Caco-2 (cell line): ENCODE measurements at regions not wholly inside any gene's neighbourhood (a gene's known extent, or its start where the extent isn't known, plus 50 kb on each side); places are given as distances from the start of the nearest gene placed in this dataset.

Source experiments
- BruUV-seq: library from RNA; stranded (reverse); fragments of 400-500 nt; replicated peaks from 2 replicates; lab custom pipeline; 2021; lab: Mats Ljungman, UMichigan
- CTCF ChIA-PET: fragments of 300-600 bp; sonication (Branson Sonifier 250); formaldehyde crosslinking; loops from one replicate; lab custom pipeline; 2022; ENCODE audit warnings: antibody characterized with exemption; lab: Charles Lee
- POLR2A ChIA-PET: fragments of 300-600 bp; sonication (Branson Sonifier 250); formaldehyde crosslinking; loops from one replicate; lab custom pipeline; 2022; ENCODE audit warnings: antibody characterized with exemption; lab: Charles Lee
- DNase-seq, 2 experiments: peaks; one replicate each; pipeline versions ENCODE4 v3.0.0 to v3.0.0-alpha.2; 2020 to 2022
- H3K27me3 ChIP-seq: replicated peaks from 2 replicates; pipeline ENCODE4 v1.6.0; 2011; ENCODE audit warnings: low read length; ENCODE audit not compliant: control insufficient read depth, insufficient read depth
- H3K36me3 ChIP-seq: 2 replicates; pipeline ENCODE4 v1.5.1; 2011; ENCODE audit warnings: low read length; ENCODE audit not compliant: control insufficient read depth, insufficient read depth
- H3K4me1 ChIP-seq: fragments of 250-450 bp; sonication (Bioruptor Pico); 2 replicates; pipeline ENCODE4 v1.5.1; 2020; ENCODE audit warnings: mild to moderate bottlenecking
- H3K4me3 ChIP-seq: 2 replicates; pipeline ENCODE4 v1.5.1; 2011; ENCODE audit warnings: low read depth, mild to moderate bottlenecking, control low read depth, low read length
- H3K9me3 ChIP-seq: fragments of 250-450 bp; sonication (Bioruptor Pico); 2 replicates; pipeline ENCODE4 v1.5.1; 2020; ENCODE audit warnings: mild to moderate bottlenecking, moderate library complexity
- H3K27ac Mint-ChIP-seq: one replicate; pipeline ENCODE4 v1.8.0; 2022; ENCODE audit warnings: mixed read lengths; ENCODE audit not compliant: unreplicated experiment
- H3K27me3 Mint-ChIP-seq: one replicate; pipeline ENCODE4 v1.8.0; 2022; ENCODE audit warnings: mixed read lengths; ENCODE audit not compliant: insufficient read depth, unreplicated experiment
- H3K36me3 Mint-ChIP-seq: one replicate; pipeline ENCODE4 v1.8.0; 2022; ENCODE audit warnings: mild to moderate bottlenecking, mixed read lengths; ENCODE audit not compliant: insufficient read depth, unreplicated experiment
- H3K4me1 Mint-ChIP-seq: one replicate; pipeline ENCODE4 v1.8.0; 2022; ENCODE audit warnings: low read depth, mixed read lengths; ENCODE audit not compliant: unreplicated experiment
- H3K4me3 Mint-ChIP-seq: one replicate; pipeline ENCODE4 v1.8.0; 2022; ENCODE audit warnings: mild to moderate bottlenecking, moderate library complexity, mixed read lengths; ENCODE audit not compliant: unreplicated experiment
- H3K9me3 Mint-ChIP-seq: one replicate; pipeline ENCODE4 v1.8.0; 2022; ENCODE audit warnings: mixed read lengths; ENCODE audit not compliant: unreplicated experiment
- intact Hi-C: fragments of 100-400 bp; cut with micrococcal nuclease; formaldehyde crosslinking; loops from one replicate; pipeline ENCODE4 v1.10.0; 2022; ENCODE audit not compliant: unreplicated experiment
- TF ChIP-seq, protein P1 (sequence below), 2 experiments: fragments of 200-600 bp in 1 of 2; IDR thresholded peaks; 1 replicate in 1 of 2; 2 replicates in 1 of 2; pipeline versions ENCODE4 v1.5.1 to v1.8.0; 2011 to 2022; ENCODE audit warnings: antibody characterized with exemption in 1 of 2, control low read depth in 1 of 2, inconsistent platforms in 1 of 2, low read depth in 1 of 2, low read length in 1 of 2, mild to moderate bottlenecking in 1 of 2, moderate library complexity in 1 of 2; ENCODE audit not compliant: insufficient read depth in 1 of 2, severe bottlenecking in 1 of 2, unreplicated experiment in 1 of 2

- TF ChIP-seq, protein P1, sequence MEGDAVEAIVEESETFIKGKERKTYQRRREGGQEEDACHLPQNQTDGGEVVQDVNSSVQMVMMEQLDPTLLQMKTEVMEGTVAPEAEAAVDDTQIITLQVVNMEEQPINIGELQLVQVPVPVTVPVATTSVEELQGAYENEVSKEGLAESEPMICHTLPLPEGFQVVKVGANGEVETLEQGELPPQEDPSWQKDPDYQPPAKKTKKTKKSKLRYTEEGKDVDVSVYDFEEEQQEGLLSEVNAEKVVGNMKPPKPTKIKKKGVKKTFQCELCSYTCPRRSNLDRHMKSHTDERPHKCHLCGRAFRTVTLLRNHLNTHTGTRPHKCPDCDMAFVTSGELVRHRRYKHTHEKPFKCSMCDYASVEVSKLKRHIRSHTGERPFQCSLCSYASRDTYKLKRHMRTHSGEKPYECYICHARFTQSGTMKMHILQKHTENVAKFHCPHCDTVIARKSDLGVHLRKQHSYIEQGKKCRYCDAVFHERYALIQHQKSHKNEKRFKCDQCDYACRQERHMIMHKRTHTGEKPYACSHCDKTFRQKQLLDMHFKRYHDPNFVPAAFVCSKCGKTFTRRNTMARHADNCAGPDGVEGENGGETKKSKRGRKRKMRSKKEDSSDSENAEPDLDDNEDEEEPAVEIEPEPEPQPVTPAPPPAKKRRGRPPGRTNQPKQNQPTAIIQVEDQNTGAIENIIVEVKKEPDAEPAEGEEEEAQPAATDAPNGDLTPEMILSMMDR (IDR thresholded peaks at IDR 0.05; ENCODE audit: insufficient read depth in 1 of 2, low read depth in 1 of 2, low read length in 1 of 2, severe bottlenecking in 1 of 2, unreplicated experiment in 1 of 2): no peak
- H3K9me3 Mint-ChIP-seq: peaks cover 9% of the 10 kb centered on the region
- no peaks in the 10 kb centered on the region for H3K36me3 ChIP-seq
- peaks cover 3% of the 10 kb centered on the region for H3K27me3 Mint-ChIP-seq
- no peaks in the 10 kb centered on the region for H3K27me3 ChIP-seq
- ChIA-PET CTCF (no interaction called here), POLR2A (no interaction called here)
- DNase-seq: no peak
- no peak overlapping the region for H3K4me3 ChIP-seq
- H3K4me1 Mint-ChIP-seq: no peaks in the 10 kb centered on the region
- intact Hi-C loops: no loop called here
- BruUV-seq: no TSS peak
- H3K9me3 ChIP-seq: no peaks in the 10 kb centered on the region
- H3K4me1 ChIP-seq: no peaks in the 10 kb centered on the region
- no peaks in the 10 kb centered on the region for H3K36me3 Mint-ChIP-seq
- H3K27ac Mint-ChIP-seq: no peak overlapping the region
- H3K4me3 Mint-ChIP-seq: no peak overlapping the region
Measured at GRCh38 chr2:147165697-147166382, 679.0 kb upstream of the ACVR2A start.

GRCh38 chr2:147164563-147164962 lies 680.3 kb upstream of the ACVR2A start:
- CTCF ChIA-PET: no interaction called here
- H3K27me3 ChIP-seq: no peaks in the 10 kb centered on the region
- Mint-ChIP-seq H3K4me3 (no peak overlapping the region), H3K27ac (no peak overlapping the region), H3K36me3 (no peaks in the 10 kb centered on the region), H3K27me3 (peaks cover 3% of the 10 kb centered on the region), H3K9me3 (peaks cover 9% of the 10 kb centered on the region), H3K4me1 (no peaks in the 10 kb centered on the region)
- no peaks in the 10 kb centered on the region for H3K4me1 ChIP-seq
- no TSS peak for BruUV-seq
- intact Hi-C loops: no loop called here
- no peaks in the 10 kb centered on the region for H3K36me3 ChIP-seq
- DNase-seq: no peak
- H3K4me3 ChIP-seq: no peak overlapping the region
- POLR2A ChIA-PET: no interaction called here
- TF ChIP-seq, protein P1 (IDR thresholded peaks at IDR 0.05; ENCODE audit: insufficient read depth in 1 of 2, low read depth in 1 of 2, low read length in 1 of 2, severe bottlenecking in 1 of 2, unreplicated experiment in 1 of 2): no peak
- no peaks in the 10 kb centered on the region for H3K9me3 ChIP-seq

- Mint-ChIP-seq H3K27ac (no peak overlapping the region), H3K4me1 (no peaks in the 10 kb centered on the region), H3K4me3 (no peak overlapping the region), H3K36me3 (no peaks in the 10 kb centered on the region), H3K27me3 (peaks cover 3% of the 10 kb centered on the region), H3K9me3 (peaks cover 9% of the 10 kb centered on the region)
- BruUV-seq: no TSS peak
- ChIA-PET POLR2A (no interaction called here), CTCF (no interaction called here)
- Histone ChIP-seq H3K9me3 (no peaks in the 10 kb centered on the region), H3K4me1 (no peaks in the 10 kb centered on the region), H3K27me3 (no peaks in the 10 kb centered on the region), H3K36me3 (no peaks in the 10 kb centered on the region), H3K4me3 (no peak overlapping the region)
- intact Hi-C loops: no loop called here
- DNase-seq: no peak
- TF ChIP-seq, protein P1 (IDR thresholded peaks at IDR 0.05; ENCODE audit: insufficient read depth in 1 of 2, low read depth in 1 of 2, low read length in 1 of 2, severe bottlenecking in 1 of 2, unreplicated experiment in 1 of 2): no peak
Measured at GRCh38 chr2:147161746-147162145, 683.1 kb upstream of the ACVR2A start.
